BJ (cell line): ENCODE measurements at regions not wholly inside any gene's neighbourhood (a gene's known extent, or its start where the extent isn't known, plus 50 kb on each side); places are given as distances from the start of the nearest gene placed in this dataset.

ENCODE experiments used
- CTCF ChIA-PET: fragments of 350-600 bp; formaldehyde crosslinking; extraction: SDS; loops from one replicate; lab custom pipeline; 2021; ENCODE audit warnings: antibody characterized with exemption, inconsistent platforms; lab: Yijun Ruan, JAX
- POLR2A ChIA-PET: fragments of 300-600 bp; sonication (Branson Sonifier 250); formaldehyde crosslinking; extraction: SDS; loops from one replicate; lab custom pipeline; 2021; ENCODE audit warnings: antibody characterized with exemption; lab: Charles Lee
- DNase-seq: peaks from one replicate; pipeline ENCODE4 v3.0.0-alpha.2; 2011; ENCODE audit warnings: low read depth
- H3K27me3 ChIP-seq: 2 replicates; pipeline ENCODE4 v1.6.0; 2011; ENCODE audit warnings: low read length; ENCODE audit not compliant: control insufficient read depth, insufficient read depth
- H3K36me3 ChIP-seq: 2 replicates; pipeline ENCODE4 v1.5.1; 2011; ENCODE audit warnings: low read length; ENCODE audit not compliant: control insufficient read depth, insufficient read depth
- H3K4me3 ChIP-seq: 2 replicates; pipeline ENCODE4 v1.5.1; 2011; ENCODE audit warnings: low read depth, mild to moderate bottlenecking, control low read depth, low read length
- TF ChIP-seq, protein P1 (sequence below): IDR thresholded peaks from 2 replicates; pipeline ENCODE4 v1.5.1; 2011; ENCODE audit warnings: low read depth, mild to moderate bottlenecking, control low read depth, inconsistent platforms, low read length, moderate library complexity; ENCODE audit not compliant: insufficient read depth

DNA sequence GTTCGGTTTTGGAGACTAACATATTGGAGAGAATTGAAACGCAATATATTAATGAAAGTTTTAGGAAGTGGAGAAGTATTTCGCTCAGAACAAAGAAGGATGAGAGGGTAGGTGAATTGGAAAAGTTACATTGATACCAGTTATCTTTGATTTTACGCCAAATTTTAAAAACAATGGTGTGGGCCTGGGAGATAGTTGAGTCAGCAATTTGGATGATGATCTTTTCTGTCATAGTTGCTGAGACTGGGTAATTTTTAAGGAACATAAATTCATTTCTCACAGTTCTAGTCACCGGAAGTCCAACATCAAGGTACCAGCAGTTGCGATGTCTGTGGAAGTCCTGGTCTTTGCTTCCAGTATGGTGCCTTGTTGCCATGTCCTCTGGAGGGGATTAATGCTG lies 644.8 kb upstream of the LCORL start:
- H3K4me3 ChIP-seq = no peak overlapping the region
- H3K36me3 ChIP-seq = no peaks in the 10 kb centered on the region
- no peaks in the 10 kb centered on the region for H3K27me3 ChIP-seq
- ChIA-PET CTCF (no interaction called here), POLR2A (no interaction called here)
- TF ChIP-seq, protein P1, sequence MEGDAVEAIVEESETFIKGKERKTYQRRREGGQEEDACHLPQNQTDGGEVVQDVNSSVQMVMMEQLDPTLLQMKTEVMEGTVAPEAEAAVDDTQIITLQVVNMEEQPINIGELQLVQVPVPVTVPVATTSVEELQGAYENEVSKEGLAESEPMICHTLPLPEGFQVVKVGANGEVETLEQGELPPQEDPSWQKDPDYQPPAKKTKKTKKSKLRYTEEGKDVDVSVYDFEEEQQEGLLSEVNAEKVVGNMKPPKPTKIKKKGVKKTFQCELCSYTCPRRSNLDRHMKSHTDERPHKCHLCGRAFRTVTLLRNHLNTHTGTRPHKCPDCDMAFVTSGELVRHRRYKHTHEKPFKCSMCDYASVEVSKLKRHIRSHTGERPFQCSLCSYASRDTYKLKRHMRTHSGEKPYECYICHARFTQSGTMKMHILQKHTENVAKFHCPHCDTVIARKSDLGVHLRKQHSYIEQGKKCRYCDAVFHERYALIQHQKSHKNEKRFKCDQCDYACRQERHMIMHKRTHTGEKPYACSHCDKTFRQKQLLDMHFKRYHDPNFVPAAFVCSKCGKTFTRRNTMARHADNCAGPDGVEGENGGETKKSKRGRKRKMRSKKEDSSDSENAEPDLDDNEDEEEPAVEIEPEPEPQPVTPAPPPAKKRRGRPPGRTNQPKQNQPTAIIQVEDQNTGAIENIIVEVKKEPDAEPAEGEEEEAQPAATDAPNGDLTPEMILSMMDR = no peak
- no peak for DNase-seq

DNA sequence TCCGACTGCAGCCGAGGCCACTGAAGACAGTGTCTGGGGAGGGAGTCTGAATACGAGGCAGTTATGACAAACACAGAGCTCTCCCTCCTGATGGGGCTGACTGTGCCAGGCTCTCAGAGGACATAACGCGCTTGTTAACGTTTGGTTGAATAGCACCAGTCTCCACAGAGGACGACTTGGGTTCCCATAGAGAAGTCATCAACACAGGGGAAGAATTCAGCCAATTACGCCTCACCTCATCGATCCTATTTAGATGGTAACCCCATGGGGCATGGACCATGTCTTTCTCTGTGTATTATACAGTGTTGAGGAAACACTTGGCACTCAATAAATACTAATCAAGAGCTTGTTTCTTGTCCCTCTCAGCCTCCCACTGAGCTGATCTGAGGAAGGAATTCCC lies 642.6 kb upstream of the LCORL start:
- no peak for DNase-seq
- Histone ChIP-seq H3K4me3 (no peak overlapping the region), H3K27me3 (no peaks in the 10 kb centered on the region), H3K36me3 (no peaks in the 10 kb centered on the region)
- POLR2A ChIA-PET = no interaction called here
- TF ChIP-seq, protein P1 = no peak
- CTCF ChIA-PET = no interaction called here

DNA sequence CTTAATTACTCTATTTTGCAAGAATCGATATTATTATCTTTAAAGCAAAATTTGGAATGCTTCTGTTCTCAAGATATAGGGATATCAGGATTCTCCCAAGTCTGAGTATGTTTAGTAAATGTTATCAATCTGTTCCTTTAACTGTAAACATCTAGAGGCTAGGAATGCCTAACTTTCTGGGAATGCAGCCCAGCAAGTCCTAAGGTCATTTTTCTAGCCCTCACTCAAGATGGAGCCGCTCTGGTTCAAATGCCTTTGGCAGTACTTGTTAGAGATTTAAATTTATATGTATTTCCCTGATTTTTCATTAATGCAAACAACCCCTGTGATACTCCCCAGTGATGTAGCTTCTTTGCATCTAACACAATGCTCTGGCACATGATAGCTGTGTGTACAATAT lies 623.8 kb upstream of the LCORL start:
- no peak for DNase-seq
- Histone ChIP-seq H3K4me3 (no peak overlapping the region), H3K36me3 (no peaks in the 10 kb centered on the region), H3K27me3 (no peaks in the 10 kb centered on the region)
- ChIA-PET CTCF (no interaction called here), POLR2A (no interaction called here)
- TF ChIP-seq, protein P1 = no peak

DNA sequence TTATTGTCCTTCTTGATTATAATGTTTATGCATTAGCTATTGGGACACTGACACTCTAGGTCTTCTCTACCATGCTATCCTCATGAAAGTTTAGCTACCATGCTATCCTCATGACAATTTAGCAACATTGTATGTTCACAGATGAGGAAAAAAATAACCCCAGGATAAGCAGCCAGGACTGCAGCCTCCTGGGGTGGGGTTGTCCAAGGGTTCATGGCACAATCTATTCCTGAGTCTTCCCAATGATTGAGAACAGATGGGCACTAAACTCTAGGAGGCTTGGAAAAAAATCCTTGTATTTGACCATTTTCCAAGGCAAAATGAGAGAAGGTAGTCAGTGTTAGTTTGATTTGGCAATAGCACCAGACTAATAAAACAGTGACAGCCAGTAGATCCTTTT lies 619.8 kb upstream of the LCORL start:
- no peak for DNase-seq
- no peak overlapping the region for H3K4me3 ChIP-seq
- H3K27me3 ChIP-seq = no peaks in the 10 kb centered on the region
- TF ChIP-seq, protein P1 = no peak
- CTCF ChIA-PET = no interaction called here
- POLR2A ChIA-PET = no interaction called here
- no peaks in the 10 kb centered on the region for H3K36me3 ChIP-seq

DNA sequence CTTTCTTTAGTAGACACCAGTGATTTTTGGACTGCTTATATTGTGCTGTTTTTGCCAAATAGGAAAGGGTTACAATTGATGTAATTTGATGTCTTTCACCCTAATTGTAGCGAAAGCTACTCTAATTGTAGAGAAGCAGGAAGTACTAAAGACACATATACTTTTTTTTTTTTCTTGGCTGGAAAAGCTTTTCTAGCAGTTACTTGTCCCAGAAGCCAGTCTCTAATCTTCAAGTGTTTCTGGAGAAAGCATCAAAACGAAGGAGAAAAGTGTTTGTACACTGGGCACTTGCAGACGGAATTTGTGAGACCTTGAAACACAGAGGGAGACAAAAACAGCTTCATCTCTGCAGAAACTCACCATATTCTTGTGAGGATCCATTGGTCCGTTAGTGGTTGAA lies 616.5 kb upstream of the LCORL start:
- CTCF ChIA-PET = no interaction called here
- TF ChIP-seq, protein P1 = no peak

More for the DNA sequence above, 616.5 kb upstream of the LCORL start:
- H3K4me3 ChIP-seq = no peak overlapping the region
- H3K36me3 ChIP-seq = no peaks in the 10 kb centered on the region
- POLR2A ChIA-PET = no interaction called here
- no peak for DNase-seq
- H3K27me3 ChIP-seq = no peaks in the 10 kb centered on the region
